DOHH2 (cell line): ENCODE measurements at regions not wholly inside any gene's neighbourhood (a gene's known extent, or its start where the extent isn't known, plus 50 kb on each side); places are given as distances from the start of the nearest gene placed in this dataset.

Experiments
- H3F3A ChIP-seq: fragments of 200-600 bp; sonication (generic), shearing (Covaris generic); 2 replicates; pipeline ENCODE4 v1.6.0; 2016; ENCODE audit warnings: antibody characterized with exemption, mild to moderate bottlenecking; ENCODE audit not compliant: control insufficient read depth, insufficient read depth
- H3K27ac ChIP-seq: fragments of 200-600 bp; sonication (generic); 2 replicates; pipeline ENCODE4 v1.5.1; 2014; ENCODE audit warnings: low read depth, mild to moderate bottlenecking, low read length, moderate library complexity
- H3K27me3 ChIP-seq: fragments of 200-600 bp; sonication (generic); 2 replicates; pipeline ENCODE4 v1.6.1; 2014; ENCODE audit warnings: mild to moderate bottlenecking, low read length, mixed read lengths; ENCODE audit not compliant: control insufficient read depth
- H3K36me3 ChIP-seq: fragments of 200-600 bp; sonication (generic); 2 replicates; pipeline ENCODE4 v1.6.1; 2014; ENCODE audit warnings: mild to moderate bottlenecking, low read length, moderate library complexity, mixed read lengths; ENCODE audit not compliant: control insufficient read depth
- H3K4me1 ChIP-seq: fragments of 200-600 bp; sonication (generic); 2 replicates; pipeline ENCODE4 v1.6.1; 2014; ENCODE audit warnings: mild to moderate bottlenecking, low read length, mixed read lengths; ENCODE audit not compliant: control insufficient read depth
- H3K4me2 ChIP-seq: fragments of 200-600 bp; sonication (generic); 2 replicates; pipeline ENCODE4 v1.6.0; 2014; ENCODE audit warnings: mild to moderate bottlenecking, low read length, moderate library complexity
- H3K4me3 ChIP-seq: fragments of 200-600 bp; sonication (generic); 2 replicates; pipeline ENCODE4 v1.5.1; 2014; ENCODE audit warnings: mild to moderate bottlenecking, low read length, mixed read lengths
- H3K79me2 ChIP-seq: fragments of 200-600 bp; sonication (generic); 2 replicates; pipeline ENCODE4 v1.6.1; 2014; ENCODE audit warnings: mild to moderate bottlenecking, low read length, mixed read lengths; ENCODE audit not compliant: control insufficient read depth
- H3K9me2 ChIP-seq: fragments of 200-600 bp; sonication (generic); replicated peaks from 2 replicates; pipeline ENCODE4 v1.6.1; 2014; ENCODE audit warnings: mild to moderate bottlenecking, low read length, mixed read lengths; ENCODE audit not compliant: control insufficient read depth
- H3K9me3 ChIP-seq: fragments of 200-600 bp; sonication (generic); 2 replicates; pipeline ENCODE4 v1.6.1; 2014; ENCODE audit warnings: antibody characterized with exemption, low read length, mixed read lengths; ENCODE audit not compliant: control insufficient read depth, insufficient read depth
- H4K20me1 ChIP-seq: fragments of 200-600 bp; sonication (generic); 2 replicates; pipeline ENCODE4 v1.6.0; 2014; ENCODE audit warnings: low read depth, mild to moderate bottlenecking, antibody characterized with exemption, low read length, moderate library complexity; ENCODE audit not compliant: control insufficient read depth, insufficient read depth
- CTCF ChIP-seq: fragments of 200-600 bp; sonication (generic); IDR thresholded peaks from one replicate; pipeline ENCODE4 v1.5.1; 2014; ENCODE audit warnings: antibody characterized with exemption, mild to moderate bottlenecking, low read depth, low read length; ENCODE audit not compliant: poor library complexity, severe bottlenecking
- EZH2phosphoT487 ChIP-seq: fragments of 200-600 bp; sonication (generic); IDR thresholded peaks from 2 replicates; pipeline ENCODE4 v1.6.1; 2017; ENCODE audit warnings: borderline replicate concordance, mild to moderate bottlenecking, antibody characterized with exemption, low read length, moderate library complexity, mixed read lengths

DNA sequence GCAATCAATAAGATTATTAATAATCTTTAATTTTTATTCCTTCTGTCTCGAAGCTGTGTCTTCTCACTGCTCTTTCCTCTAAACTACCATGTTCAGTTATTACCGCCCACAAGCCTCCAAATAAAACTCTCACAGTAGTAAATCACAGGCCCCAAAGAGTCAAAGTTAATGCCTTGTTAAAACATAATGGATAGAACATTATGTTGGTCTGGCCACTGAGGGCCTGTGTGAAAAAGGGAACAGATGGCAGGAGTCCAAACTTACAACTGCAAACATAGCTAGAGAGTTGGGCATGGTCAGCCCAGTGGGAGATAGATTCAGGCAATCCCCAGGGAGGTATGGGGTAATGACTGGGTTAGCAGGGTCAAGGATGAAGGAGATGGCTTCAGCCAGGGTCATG lies 84.6 kb upstream of the TNIP3 start:
- H3K4me1 ChIP-seq = no peaks in the 10 kb centered on the region
- no peaks in the 10 kb centered on the region for H4K20me1 ChIP-seq
- H3K36me3 ChIP-seq = no peaks in the 10 kb centered on the region
- H3K9me2 ChIP-seq = no peaks in the 10 kb centered on the region
- no peak overlapping the region for H3K27ac ChIP-seq
- H3K4me2 ChIP-seq = no peak overlapping the region
- TF ChIP-seq CTCF (no peak), EZH2phosphoT487 (no peak)
- no peak overlapping the region for H3K4me3 ChIP-seq
- no peaks in the 10 kb centered on the region for H3K9me3 ChIP-seq
- no peaks in the 10 kb centered on the region for H3F3A ChIP-seq
- H3K27me3 ChIP-seq = peaks cover 3% of the 10 kb centered on the region; the same call in 1 of the 2 replicates
- no peaks in the 10 kb centered on the region for H3K79me2 ChIP-seq

DNA sequence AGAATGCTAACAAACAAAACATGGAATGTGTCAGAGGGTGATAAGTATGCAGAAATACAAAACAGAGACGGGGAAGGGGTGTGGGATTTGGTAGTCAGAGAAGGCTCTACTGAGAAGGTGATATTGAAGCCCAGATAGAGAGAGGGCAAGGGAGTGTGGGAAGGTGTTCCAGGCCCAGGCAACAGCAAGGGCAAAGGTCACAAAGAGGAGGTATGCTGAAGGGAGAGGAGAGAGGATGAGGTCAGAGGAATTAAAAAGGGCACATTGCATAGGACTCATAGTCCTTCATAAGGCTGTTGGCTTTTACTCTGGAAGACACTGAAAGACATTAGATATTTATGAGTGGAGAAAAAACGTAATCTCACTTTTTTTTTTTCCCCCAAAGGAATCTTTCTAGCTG lies 82.6 kb upstream of the TNIP3 start:
- TF ChIP-seq EZH2phosphoT487 = no peak
- no peak for TF ChIP-seq CTCF
- no peaks in the 10 kb centered on the region for H3F3A ChIP-seq
- no peak overlapping the region for H3K27ac ChIP-seq
- H3K4me2 ChIP-seq = no peak overlapping the region
- H4K20me1 ChIP-seq = no peaks in the 10 kb centered on the region
- H3K9me2 ChIP-seq = no peaks in the 10 kb centered on the region
- H3K4me1 ChIP-seq = no peaks in the 10 kb centered on the region
- H3K4me3 ChIP-seq = no peak overlapping the region
- peaks cover 4% of the 10 kb centered on the region; the same call in 1 of the 2 replicates for H3K27me3 ChIP-seq
- H3K79me2 ChIP-seq = no peaks in the 10 kb centered on the region
- no peaks in the 10 kb centered on the region for H3K9me3 ChIP-seq
- H3K36me3 ChIP-seq = no peaks in the 10 kb centered on the region

DNA sequence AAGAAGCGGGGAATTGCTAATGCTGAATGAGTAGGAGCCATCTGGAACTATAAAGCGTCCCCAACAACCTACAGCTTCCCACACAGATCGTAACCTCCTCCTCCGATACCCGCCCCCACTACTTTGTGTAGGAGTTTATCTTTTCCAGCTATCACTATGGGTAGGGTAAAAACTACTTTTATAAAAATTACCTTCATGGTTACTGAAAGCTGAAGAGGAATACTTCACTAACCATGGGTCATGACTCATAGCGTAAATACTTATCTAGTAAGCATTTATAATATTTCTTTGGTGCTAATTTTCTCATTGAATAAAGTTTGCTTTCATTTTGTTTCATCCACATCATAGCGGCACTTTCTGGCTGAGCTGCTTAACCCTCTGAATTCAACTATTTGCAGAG lies 79.4 kb upstream of the TNIP3 start:
- H3K4me1 ChIP-seq = no peaks in the 10 kb centered on the region
- no peaks in the 10 kb centered on the region for H4K20me1 ChIP-seq
- H3K27me3 ChIP-seq = peaks cover 4% of the 10 kb centered on the region; the same call in 1 of the 2 replicates
- no peaks in the 10 kb centered on the region for H3F3A ChIP-seq
- TF ChIP-seq EZH2phosphoT487 = no peak
- TF ChIP-seq CTCF = no peak
- no peaks in the 10 kb centered on the region for H3K9me2 ChIP-seq
- H3K4me2 ChIP-seq = no peak overlapping the region
- no peak overlapping the region for H3K27ac ChIP-seq
- H3K36me3 ChIP-seq = no peaks in the 10 kb centered on the region
- no peak overlapping the region for H3K4me3 ChIP-seq
- H3K9me3 ChIP-seq = no peaks in the 10 kb centered on the region
- no peaks in the 10 kb centered on the region for H3K79me2 ChIP-seq
